Stimulated activated naive CD8-positive, alpha-beta T cell treated with anti-CD3 and anti-CD28 coated beads, Interleukin-15, Interleukin-2, amounts not matched to agents 100 ng/mL and 50 ng/mL, for 24 hours (primary cell): ENCODE measurements at regions not wholly inside any gene's neighbourhood (a gene's known extent, or its start where the extent isn't known, plus 50 kb on each side); places are given as distances from the start of the nearest gene placed in this dataset.

Source experiments
- H3K27ac Mint-ChIP-seq: one replicate; pipeline ENCODE4 v1.8.0; 2021; ENCODE audit warnings: mild to moderate bottlenecking, mixed read lengths
- H3K27me3 Mint-ChIP-seq: one replicate; pipeline ENCODE4 v1.8.0; 2021; ENCODE audit warnings: mixed read lengths
- H3K36me3 Mint-ChIP-seq: one replicate; pipeline ENCODE4 v1.8.0; 2021; ENCODE audit warnings: low read depth, mixed read lengths
- H3K4me1 Mint-ChIP-seq: one replicate; pipeline ENCODE4 v1.8.0; 2021; ENCODE audit warnings: low read depth, mixed read lengths
- H3K4me3 Mint-ChIP-seq: one replicate; pipeline ENCODE4 v1.8.0; 2021; ENCODE audit warnings: mild to moderate bottlenecking, mixed read lengths
- H3K9me3 Mint-ChIP-seq: one replicate; pipeline ENCODE4 v1.8.0; 2021; ENCODE audit warnings: mixed read lengths

- H3K27me3 Mint-ChIP-seq, result peaks cover 28% of the 10 kb centered on the region
- no peaks in the 10 kb centered on the region for H3K9me3 Mint-ChIP-seq
- no peaks in the 10 kb centered on the region for H3K36me3 Mint-ChIP-seq
- no peak overlapping the region for H3K4me3 Mint-ChIP-seq
- H3K4me1 Mint-ChIP-seq, result no peaks in the 10 kb centered on the region
- no peak overlapping the region for H3K27ac Mint-ChIP-seq
Measured at GRCh38 chr9:95666785-95667155, 150.0 kb upstream of the PTCH1 start.

- peaks cover 28% of the 10 kb centered on the region for H3K27me3 Mint-ChIP-seq
- no peak overlapping the region for H3K4me3 Mint-ChIP-seq
- H3K27ac Mint-ChIP-seq, result no peak overlapping the region
- H3K4me1 Mint-ChIP-seq, result no peaks in the 10 kb centered on the region
- no peaks in the 10 kb centered on the region for H3K36me3 Mint-ChIP-seq
- H3K9me3 Mint-ChIP-seq, result no peaks in the 10 kb centered on the region
Measured at GRCh38 chr9:95666096-95666784, 149.5 kb upstream of the PTCH1 start.

GRCh38 chr9:95653246-95653645 is 136.5 kb upstream of the PTCH1 start:
- Mint-ChIP-seq H3K27me3 (peaks cover 13% of the 10 kb centered on the region), H3K27ac (no peak overlapping the region), H3K9me3 (peaks cover 7% of the 10 kb centered on the region), H3K36me3 (no peaks in the 10 kb centered on the region), H3K4me3 (no peak overlapping the region), H3K4me1 (peaks cover 3% of the 10 kb centered on the region)

GRCh38 chr9:95650720-95651119 is 133.9 kb upstream of the PTCH1 start:
- Mint-ChIP-seq H3K4me3 (no peak overlapping the region), H3K27ac (no peak overlapping the region), H3K27me3 (peaks cover 5% of the 10 kb centered on the region), H3K4me1 (peaks cover 3% of the 10 kb centered on the region), H3K36me3 (no peaks in the 10 kb centered on the region), H3K9me3 (no peaks in the 10 kb centered on the region)

- Mint-ChIP-seq H3K4me3 (no peak overlapping the region), H3K4me1 (peaks cover 3% of the 10 kb centered on the region), H3K36me3 (no peaks in the 10 kb centered on the region), H3K27me3 (peaks cover 5% of the 10 kb centered on the region), H3K9me3 (no peaks in the 10 kb centered on the region), H3K27ac (no peak overlapping the region)
Measured at GRCh38 chr9:95649801-95650213, 133.0 kb upstream of the PTCH1 start.

- no peaks in the 10 kb centered on the region for H3K9me3 Mint-ChIP-seq
- H3K36me3 Mint-ChIP-seq, result no peaks in the 10 kb centered on the region
- H3K27me3 Mint-ChIP-seq, result peaks cover 5% of the 10 kb centered on the region
- H3K27ac Mint-ChIP-seq, result no peak overlapping the region
- H3K4me3 Mint-ChIP-seq, result no peak overlapping the region
- peaks cover 3% of the 10 kb centered on the region for H3K4me1 Mint-ChIP-seq
Measured at GRCh38 chr9:95648225-95648624, 131.5 kb upstream of the PTCH1 start.

- no peak overlapping the region for H3K4me3 Mint-ChIP-seq
- peaks cover 3% of the 10 kb centered on the region for H3K4me1 Mint-ChIP-seq
- no peak overlapping the region for H3K27ac Mint-ChIP-seq
- no peaks in the 10 kb centered on the region for H3K36me3 Mint-ChIP-seq
- no peaks in the 10 kb centered on the region for H3K9me3 Mint-ChIP-seq
- H3K27me3 Mint-ChIP-seq, result peaks cover 5% of the 10 kb centered on the region
Measured at GRCh38 chr9:95645992-95646391, 129.2 kb upstream of the PTCH1 start.

- Mint-ChIP-seq H3K27ac (no peak overlapping the region), H3K36me3 (no peaks in the 10 kb centered on the region), H3K4me1 (peaks cover 3% of the 10 kb centered on the region), H3K4me3 (no peak overlapping the region), H3K27me3 (peaks cover 5% of the 10 kb centered on the region), H3K9me3 (peaks cover under 1% of the 10 kb centered on the region)
Measured at GRCh38 chr9:95645579-95645978, 128.8 kb upstream of the PTCH1 start.

GRCh38 chr9:95644377-95644776 is 127.6 kb upstream of the PTCH1 start:
- Mint-ChIP-seq H3K9me3 (peaks cover 5% of the 10 kb centered on the region), H3K4me1 (no peaks in the 10 kb centered on the region), H3K27ac (no peak overlapping the region), H3K36me3 (no peaks in the 10 kb centered on the region), H3K27me3 (peaks cover 6% of the 10 kb centered on the region), H3K4me3 (no peak overlapping the region)

GRCh38 chr9:95643619-95644018 is 126.8 kb upstream of the PTCH1 start:
- no peaks in the 10 kb centered on the region for H3K36me3 Mint-ChIP-seq
- peaks cover 5% of the 10 kb centered on the region for H3K9me3 Mint-ChIP-seq
- H3K4me3 Mint-ChIP-seq, result no peak overlapping the region
- H3K27me3 Mint-ChIP-seq, result peaks cover 6% of the 10 kb centered on the region
- H3K4me1 Mint-ChIP-seq, result no peaks in the 10 kb centered on the region
- no peak overlapping the region for H3K27ac Mint-ChIP-seq

- H3K36me3 Mint-ChIP-seq, result no peaks in the 10 kb centered on the region
- peaks cover 6% of the 10 kb centered on the region for H3K27me3 Mint-ChIP-seq
- H3K4me3 Mint-ChIP-seq, result no peak overlapping the region
- H3K9me3 Mint-ChIP-seq, result peaks cover 5% of the 10 kb centered on the region
- no peaks in the 10 kb centered on the region for H3K4me1 Mint-ChIP-seq
- no peak overlapping the region for H3K27ac Mint-ChIP-seq
Measured at GRCh38 chr9:95642189-95642588, 125.4 kb upstream of the PTCH1 start.

- Mint-ChIP-seq H3K4me1 (no peaks in the 10 kb centered on the region), H3K27me3 (peaks cover 6% of the 10 kb centered on the region), H3K9me3 (peaks cover 5% of the 10 kb centered on the region), H3K4me3 (no peak overlapping the region), H3K36me3 (no peaks in the 10 kb centered on the region), H3K27ac (no peak overlapping the region)
Measured at GRCh38 chr9:95641586-95641985, 124.8 kb upstream of the PTCH1 start.

GRCh38 chr9:95640336-95640735 is 123.6 kb upstream of the PTCH1 start:
- H3K27me3 Mint-ChIP-seq, result peaks cover 6% of the 10 kb centered on the region
- no peaks in the 10 kb centered on the region for H3K4me1 Mint-ChIP-seq
- no peaks in the 10 kb centered on the region for H3K36me3 Mint-ChIP-seq
- peaks cover 5% of the 10 kb centered on the region for H3K9me3 Mint-ChIP-seq
- H3K4me3 Mint-ChIP-seq, result no peak overlapping the region
- no peak overlapping the region for H3K27ac Mint-ChIP-seq

- Mint-ChIP-seq H3K4me3 (no peak overlapping the region), H3K4me1 (no peaks in the 10 kb centered on the region), H3K9me3 (peaks cover 5% of the 10 kb centered on the region), H3K27ac (no peak overlapping the region), H3K27me3 (peaks cover 6% of the 10 kb centered on the region), H3K36me3 (no peaks in the 10 kb centered on the region)
Measured at GRCh38 chr9:95635986-95636671, 119.4 kb upstream of the PTCH1 start.

- Mint-ChIP-seq H3K9me3 (no peaks in the 10 kb centered on the region), H3K36me3 (no peaks in the 10 kb centered on the region), H3K4me1 (no peaks in the 10 kb centered on the region), H3K4me3 (no peak overlapping the region), H3K27ac (no peak overlapping the region), H3K27me3 (no peaks in the 10 kb centered on the region)
Measured at GRCh38 chr9:95634536-95634935, 117.8 kb upstream of the PTCH1 start.

GRCh38 chr9:95634114-95634513 is 117.3 kb upstream of the PTCH1 start:
- H3K4me3 Mint-ChIP-seq, result no peak overlapping the region
- H3K9me3 Mint-ChIP-seq, result no peaks in the 10 kb centered on the region
- no peaks in the 10 kb centered on the region for H3K27me3 Mint-ChIP-seq
- H3K36me3 Mint-ChIP-seq, result no peaks in the 10 kb centered on the region
- no peak overlapping the region for H3K27ac Mint-ChIP-seq
- no peaks in the 10 kb centered on the region for H3K4me1 Mint-ChIP-seq
